Stimulated activated naive CD4-positive, alpha-beta T cell treated with Interleukin-2 at 50 U/mL for 16 hours (primary cell): ENCODE measurements at regions not wholly inside any gene's neighbourhood (a gene's known extent, or its start where the extent isn't known, plus 50 kb on each side); places are given as distances from the start of the nearest gene placed in this dataset.
"Not testable (repeated sequence)": the region's sequence is repeated elsewhere in the genome, so short reads cannot be mapped to it uniquely, and the experiment has no call there.

Source experiments
- DNase-seq: peaks from one replicate; lab custom pipeline; 2025; lab: John Stamatoyannopoulos, UW

DNA sequence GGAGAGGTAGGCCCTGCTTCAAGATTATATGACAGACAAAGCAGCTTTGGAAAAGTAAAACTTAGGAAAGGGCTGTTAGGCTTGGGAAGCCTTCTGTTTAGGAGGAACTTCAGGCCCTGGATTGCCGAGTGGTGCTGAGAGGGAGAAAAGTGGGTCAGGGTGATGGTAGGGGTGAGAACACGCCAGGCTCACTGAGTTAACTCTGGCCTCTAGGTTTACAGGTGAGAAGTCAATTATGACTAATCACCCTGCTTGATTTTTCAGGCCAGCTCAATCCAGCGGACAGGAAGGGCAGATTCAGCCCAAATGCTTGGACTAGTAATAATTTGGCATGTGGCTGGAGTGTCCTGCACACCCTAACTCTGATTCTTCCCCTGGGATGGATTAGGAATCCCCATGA is 365.1 kb upstream of the LMCD1 start:
- no peak for DNase-seq

DNA sequence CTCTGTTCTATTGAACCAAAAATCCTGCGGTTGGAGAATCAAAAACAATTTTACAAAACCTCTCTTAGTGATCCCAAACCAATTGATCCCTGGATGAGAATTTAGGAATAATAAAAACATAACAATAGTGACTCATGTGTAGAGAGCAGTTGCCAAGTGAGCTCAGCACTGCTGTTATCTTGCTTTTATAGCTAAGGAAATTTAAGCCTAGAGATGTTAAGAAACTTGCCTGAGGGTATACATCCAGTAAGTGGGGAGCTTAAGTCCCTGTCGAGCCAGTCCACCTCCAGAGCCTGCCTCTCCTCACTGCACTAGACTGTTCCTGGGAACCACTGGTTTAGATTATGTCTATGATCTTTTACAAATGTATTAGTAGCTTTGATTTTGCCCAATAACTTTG is 358.4 kb upstream of the LMCD1 start:
- DNase-seq = no peak

DNA sequence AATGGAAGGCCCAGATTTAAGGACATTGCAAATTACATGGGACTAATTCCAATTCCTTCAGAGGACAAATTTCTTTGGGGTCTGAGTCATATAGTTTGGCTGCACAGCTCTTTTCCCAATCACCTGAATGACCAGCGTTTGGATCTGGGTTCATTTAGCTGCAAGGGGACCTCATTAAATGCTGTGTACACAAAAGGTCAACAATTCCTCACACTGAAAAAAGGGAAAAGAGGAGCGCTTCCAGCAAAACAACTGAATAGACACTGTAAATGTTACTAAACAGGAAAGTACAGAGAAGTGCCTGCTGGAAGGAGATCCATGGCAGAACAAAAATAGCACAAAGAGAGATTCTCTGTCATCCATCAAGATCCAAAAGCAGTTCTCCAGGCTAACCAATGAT is 356.0 kb upstream of the LMCD1 start:
- DNase-seq = no peak

DNA sequence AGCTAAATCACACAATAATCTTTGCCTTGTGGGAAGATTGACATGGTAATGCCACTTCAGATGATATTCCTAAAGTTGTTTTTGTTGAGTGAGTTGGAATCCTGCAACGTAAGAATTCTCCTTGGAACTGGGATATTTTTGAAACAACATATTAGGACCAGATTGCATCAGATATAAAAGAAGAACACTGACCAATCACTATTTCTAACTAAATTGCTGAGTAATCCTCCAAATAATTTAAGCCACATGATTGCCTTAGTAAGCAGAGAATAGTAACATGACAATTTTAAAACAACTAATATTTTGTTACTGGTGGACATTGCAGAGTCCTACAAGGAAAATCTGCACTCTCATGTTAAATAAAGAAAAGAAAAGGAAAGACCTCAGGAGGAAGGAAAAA is 353.9 kb upstream of the LMCD1 start:
- no peak for DNase-seq

DNA sequence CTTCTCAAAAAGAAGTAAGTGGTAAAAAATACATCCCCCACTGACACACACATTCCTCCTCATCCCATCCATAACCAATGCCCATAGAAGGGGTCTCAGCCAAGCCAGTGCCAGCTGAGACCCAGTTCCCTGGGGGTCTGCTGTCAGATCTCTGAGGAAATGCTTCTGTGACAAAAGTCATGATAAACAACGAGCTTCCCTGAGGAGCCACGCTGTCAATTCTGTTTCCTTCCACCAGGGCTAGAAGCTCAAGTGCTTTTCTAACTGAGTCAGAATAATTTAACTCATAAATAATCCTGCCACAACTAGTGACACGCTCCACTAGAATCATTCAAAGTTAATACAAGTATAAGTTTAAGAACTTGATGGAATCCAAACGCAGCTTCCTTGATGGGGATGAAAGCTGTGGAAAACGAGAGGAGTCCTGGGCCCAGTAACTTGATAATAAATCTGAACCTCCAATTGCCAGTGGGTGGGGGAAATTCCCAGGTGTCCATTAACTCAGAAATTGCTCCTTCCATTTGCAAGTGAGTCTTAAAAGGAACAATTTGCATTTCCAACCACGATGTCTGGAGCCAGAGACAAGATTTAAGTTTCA is 348.7 kb upstream of the LMCD1 start:
- no peak for DNase-seq

DNA sequence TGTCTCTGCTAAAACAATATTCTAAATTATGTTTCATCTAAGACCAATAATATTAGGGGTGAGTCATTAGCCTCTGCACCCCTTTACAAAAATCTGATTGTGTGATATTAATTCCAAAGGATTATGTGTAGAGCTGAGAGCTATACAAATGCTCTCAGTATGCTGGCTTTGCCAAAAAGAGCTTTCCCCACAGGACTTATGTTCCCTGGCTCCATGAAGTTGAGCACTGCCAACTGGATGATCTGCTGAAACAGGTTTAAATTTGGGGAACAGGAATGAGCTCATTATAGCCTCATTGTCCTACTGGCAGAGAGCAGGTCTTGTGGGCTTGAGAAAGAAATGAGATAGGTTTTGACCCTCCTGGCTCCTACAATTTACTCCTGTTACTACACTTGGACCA is 347.8 kb upstream of the LMCD1 start:
- no peak for DNase-seq

DNA sequence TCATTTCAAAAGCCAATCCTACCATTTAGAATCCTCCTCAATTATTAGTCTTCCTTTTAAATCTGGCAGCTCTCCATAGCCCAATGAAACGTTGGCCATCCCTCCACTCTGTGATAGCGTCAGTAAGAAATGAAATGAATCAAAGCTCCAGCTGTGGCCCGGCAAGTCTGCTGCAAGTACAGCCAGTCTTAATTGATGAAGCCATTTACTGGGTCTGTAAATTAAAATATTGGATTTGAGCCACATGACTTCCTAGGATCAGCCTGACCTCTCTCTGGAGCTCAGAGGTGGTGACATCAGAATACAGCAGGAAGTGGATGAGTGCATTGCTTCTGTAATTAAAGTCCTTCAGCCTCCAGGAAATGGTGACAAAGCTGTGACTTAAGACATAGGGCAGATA is 347.0 kb upstream of the LMCD1 start:
- DNase-seq = no peak

DNA sequence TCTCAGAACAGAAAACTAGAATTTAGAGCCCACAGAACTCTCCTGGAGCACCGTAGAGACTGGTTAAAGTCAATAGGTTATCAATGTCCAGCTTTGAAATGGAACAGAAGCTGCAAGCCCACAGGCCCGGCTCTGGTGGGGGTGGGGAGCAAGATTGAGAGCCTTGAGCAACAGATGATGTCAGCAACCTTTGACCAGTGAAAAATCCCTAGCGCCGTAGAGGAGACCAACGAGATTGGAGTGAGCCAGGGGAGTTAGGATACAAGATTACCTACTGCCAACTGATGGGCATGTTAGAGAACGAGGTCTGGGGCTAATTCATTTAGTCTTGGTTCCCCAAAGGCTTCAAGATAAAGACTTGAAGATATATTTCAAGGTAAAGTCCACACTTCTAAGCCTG is 345.5 kb upstream of the LMCD1 start:
- no peak for DNase-seq

DNA sequence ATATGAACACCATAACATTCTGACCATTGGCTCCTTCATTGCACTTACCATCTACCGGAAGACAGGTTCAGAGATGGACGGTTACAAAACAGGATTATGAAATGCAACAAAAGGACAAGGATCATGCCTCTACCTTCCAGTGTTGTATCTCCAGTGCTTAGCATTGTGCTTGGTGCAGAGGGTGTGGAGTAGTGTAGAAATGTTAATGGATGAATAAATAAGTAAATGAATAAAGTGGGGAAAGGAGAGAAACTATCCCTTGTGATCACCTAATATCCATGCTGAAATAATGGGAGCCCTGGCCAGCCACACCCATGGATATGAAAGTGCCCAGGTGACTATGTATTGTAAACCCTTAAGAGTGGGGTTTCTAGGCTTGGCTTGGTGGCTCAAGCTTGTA is 344.8 kb upstream of the LMCD1 start:
- DNase-seq = no peak

DNA sequence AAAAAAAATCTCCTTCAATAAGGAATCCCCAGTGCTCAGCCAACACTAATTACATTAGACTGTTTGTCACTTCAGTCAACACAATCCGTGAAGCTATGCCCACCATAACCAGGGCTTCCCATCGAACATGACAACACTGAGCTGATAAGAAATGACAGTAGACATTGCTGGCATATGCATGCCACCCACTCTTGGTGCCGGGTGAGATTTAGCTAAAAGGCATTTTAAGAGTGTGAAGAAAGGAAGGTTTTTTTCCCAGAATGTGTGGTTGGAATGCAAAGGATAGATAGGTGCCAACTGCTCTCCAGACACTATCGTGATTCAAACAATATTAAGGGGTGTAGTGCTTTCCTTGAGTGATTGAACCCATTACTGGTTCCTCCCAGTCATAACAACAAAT is 344.0 kb upstream of the LMCD1 start:
- DNase-seq = no peak

DNA sequence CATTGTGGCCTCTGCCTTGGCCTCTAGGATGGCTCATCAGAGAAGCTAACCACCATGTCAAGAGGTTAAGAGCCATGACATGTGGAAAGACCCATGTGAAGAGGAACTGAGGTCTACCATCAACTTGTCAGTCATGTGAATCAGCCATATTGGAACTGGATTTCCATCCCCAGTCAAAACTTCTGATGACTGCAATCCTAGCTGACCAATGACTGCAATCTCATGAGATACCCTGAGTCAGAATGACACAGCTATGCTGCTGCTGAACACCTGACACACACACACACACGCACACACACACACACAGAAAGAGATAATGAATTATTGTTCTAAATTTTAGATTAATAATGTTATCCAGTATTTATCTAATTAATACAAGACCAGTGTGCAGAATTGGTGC is 337.5 kb upstream of the LMCD1 start:
- DNase-seq = no peak

DNA sequence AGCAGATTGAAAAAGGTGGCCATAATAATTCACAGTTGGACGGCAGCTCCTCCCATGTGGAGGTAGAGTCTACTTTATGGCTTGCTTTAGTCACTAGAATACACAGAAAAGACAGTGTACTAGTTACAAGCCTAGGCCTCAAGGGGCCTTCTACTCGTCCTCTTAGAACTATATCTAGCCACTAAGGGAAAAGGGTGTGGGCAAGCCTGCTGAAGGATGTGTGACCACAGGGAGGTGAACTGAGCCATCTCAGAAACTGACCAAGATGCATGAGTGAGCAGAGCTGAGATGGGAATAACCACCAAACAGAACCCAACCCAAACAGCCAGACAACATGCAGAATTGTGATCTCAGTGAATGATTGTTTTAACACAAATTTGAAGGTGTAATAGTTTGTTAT is 335.6 kb upstream of the LMCD1 start:
- no peak for DNase-seq

DNA sequence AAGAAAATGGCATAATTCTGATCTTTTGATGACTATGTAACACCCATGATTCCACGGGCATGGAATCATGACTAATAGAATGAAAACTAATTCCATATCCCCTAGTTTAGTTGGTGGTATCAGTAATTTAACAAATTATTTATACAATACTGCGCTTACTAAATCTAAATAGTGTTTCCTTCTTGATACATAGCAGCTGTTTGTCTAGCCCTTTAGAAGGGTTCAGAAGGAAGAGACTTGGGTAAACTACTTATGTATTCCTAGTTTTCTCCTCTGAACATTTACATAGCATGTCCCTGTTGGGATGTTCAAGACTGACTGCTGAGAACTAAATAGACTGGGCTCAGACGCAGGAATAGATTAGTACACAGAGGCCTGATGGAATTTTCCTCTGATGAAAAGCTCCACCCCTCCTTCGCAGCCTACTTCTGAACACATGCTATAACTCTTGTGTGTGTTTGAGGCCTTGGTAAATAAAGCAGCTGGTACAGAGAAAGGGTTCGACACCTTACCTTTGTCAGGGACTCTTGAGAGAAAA is 330.6 kb upstream of the LMCD1 start:
- no peak for DNase-seq

DNA sequence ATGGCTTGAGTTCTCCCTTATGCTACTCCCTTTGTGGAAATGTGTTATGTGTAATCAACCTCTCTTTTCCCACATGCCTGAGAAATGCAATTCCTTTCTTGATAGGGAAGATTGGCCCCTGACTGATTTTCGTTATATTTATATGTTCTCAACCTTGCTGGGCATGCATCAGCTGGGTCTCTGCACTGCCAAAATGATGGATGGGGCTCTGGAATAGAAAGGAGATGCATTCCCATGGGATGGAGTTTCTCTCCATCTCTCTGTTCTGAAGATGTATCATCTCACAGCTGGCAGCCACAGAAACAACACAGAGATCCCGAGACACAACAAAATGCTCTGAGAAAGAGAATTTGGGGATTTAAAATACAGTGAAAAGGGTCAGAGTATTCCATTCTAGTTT is 327.7 kb upstream of the LMCD1 start:
- DNase-seq = no peak

DNA sequence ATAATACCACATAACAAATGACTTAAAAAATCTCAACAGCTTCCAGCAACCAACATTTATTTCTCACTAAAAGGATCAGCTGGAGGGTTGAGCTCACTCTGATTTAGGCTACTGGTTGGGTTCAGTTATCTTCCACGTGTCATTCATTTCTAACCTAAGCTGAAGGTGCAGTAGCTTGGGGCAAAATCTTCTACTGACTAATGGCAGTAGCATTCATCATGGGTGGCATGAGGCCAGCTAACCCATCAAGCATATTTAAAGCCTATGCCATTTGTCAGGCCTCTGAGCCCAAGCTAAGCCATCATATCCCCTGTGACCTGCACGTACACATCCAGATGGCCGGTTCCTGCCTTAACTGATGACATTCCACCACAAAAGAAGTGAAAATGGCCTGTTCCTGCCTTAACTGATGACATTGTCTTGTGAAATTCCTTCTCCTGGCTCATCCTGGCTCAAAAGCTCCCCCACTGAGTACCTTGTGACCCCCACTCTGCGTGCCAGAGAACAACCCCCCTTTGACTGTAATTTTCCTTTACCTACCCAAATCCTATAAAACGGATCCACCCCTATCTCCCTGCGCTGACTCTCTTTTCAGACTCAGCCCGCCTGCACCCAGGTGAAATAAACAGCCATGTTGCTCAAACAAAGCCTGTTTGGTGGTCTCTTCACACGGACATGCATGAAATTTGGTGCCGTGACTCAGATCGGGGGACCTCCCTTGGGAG is 324.7 kb upstream of the LMCD1 start:
- not testable (repeated sequence) for DNase-seq

DNA sequence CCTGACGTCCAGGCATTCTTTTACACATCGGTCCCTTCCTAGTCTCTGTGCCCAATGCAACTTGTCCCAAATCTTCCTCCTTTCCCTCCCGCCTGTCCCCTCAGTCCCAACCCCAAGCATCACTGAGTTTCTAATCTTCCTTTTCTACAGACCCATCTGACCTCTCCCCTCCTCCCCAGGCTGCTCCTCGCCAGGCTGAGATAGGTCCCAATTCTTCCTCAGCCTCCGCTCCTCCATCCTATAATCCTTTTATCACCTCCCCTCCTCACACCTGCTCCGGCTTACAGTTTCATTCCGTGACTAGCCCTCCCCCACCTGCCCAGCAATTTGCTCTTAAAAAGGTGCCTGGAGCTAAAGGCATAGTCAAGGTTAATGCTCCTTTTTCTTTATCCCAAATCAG is 323.1 kb upstream of the LMCD1 start:
- not testable (repeated sequence) for DNase-seq

DNA sequence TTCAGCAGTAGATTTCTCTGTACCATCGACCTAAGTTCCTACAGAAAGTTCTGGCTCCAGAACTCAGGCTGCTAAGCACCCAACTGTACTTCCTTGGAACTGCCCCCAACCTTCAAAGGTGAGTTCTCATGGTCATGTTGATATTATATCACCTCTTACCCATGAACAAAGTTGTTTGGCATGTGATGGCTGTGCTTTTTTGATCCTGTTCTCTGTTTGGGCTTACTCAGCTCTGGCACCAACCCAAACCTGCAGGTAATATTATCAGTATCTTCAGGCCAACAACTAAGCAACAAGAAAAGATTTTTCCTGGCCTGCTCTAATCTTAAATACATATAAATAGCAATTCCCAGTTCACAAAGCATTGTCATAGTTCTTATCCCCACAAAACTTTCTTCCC is 318.7 kb upstream of the LMCD1 start:
- DNase-seq = no peak

DNA sequence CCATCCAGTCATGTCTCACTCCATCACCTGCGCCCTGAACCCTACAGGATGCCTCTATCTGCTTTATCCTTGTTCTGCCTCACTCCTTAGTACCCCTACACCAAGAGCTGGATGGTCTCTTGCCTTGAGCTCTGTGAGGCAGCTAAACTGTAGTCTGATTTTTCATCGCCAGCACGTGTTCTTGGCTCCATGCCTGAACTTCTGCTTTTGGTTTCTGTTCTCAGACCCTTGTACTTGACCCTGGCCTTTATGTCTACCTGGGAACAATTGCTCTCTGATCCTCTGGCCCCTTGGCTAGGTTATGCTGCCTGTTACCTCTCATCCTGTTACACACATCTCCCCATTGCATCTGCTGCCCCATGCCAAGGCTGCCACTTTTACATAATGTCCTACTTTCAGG is 318.0 kb upstream of the LMCD1 start:
- no peak for DNase-seq

DNA sequence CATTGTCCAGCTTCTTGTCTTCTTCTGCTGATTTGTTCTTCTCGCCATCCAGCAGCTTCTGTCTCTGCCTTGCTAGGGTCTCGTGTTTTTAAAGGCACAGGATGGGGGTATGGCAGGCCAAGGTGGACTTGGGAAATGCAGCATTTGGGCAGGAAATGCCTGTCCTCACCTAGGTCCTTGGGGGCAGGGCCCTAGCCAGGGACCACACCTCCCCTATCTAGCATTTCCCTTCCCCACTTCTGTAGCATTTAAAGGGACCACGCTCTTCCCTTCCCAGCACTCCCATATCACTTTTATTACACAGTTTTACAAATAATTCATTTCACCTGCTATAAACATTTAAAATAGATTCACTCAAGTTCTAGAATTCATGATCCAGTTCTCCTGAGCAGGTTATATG is 315.4 kb upstream of the LMCD1 start:
- no peak for DNase-seq

DNA sequence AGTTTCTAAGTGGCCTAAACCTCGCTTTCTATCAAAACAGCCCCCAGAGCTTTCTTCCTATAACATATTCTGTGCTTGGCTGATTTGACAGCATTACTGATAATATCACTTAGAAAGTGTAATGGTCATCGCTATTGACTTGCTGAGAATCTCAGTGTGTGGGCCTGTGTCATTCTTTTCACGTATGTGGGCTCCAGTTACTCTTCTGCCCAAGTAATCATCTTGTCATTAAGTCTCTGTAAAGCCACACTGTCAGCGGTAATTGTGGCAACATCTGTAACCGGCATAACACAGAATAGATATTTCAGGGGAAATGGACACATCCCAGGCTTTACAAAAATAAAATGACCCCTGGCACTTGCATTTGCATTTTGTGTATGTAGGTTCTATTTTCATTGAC is 313.6 kb upstream of the LMCD1 start:
- no peak for DNase-seq

DNA sequence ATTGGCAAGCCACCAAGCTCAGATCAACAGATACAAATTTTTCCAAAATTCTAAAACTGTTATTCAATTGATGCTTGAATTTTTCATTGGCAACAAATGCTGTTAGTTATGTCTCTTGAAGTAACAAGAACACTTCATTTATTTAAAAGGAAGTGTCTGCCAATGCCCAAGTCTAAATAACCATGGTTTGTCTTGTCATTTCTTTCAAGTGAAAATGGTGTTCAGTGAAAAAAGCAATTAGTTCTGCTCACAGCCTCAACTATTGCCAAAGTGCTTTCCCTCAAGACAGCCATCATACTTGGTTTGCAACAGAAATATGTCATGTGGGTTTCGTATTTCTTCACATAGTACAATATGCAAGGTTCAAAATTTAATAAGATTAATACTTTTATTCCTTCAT is 312.6 kb upstream of the LMCD1 start:
- no peak for DNase-seq

DNA sequence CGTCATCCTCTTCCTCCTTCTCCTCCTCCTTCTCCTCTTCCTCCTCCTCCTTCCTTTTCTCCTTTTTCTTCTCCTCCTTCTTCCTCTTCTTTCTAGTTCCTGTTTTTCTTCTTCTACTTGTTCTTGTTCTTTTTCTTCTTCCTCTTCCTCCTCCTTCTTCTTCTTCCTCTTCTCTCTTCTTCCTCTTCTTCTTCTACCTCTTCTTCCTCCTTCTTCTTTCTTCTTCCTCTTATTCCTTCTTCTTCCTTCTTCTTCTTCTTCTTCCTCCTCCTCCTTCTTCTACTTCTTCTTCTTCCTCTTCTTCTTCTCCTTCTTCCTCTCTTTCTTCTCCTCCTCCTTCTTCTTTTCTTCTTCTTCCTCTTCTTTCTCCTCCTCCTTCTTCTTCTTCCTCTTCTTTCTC is 310.2 kb upstream of the LMCD1 start:
- no peak for DNase-seq

DNA sequence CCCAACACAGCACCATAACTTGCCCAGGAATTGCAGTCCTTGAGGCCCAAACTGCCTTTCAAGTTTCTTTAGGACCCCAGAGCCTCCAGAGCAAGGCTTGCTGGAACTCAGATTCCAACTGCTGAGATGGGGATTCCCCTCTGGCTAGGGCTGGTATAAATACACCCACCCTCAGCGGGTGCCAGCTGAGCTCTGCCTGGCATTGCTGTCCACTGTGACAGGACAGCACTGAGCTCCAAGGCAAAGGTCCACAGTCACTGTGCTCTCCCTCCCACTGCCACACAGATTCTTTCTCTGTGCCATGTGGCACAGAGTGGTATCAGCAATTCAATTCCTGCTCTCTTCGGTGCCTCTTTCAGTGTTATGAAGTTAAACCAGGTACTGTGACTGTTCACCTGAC is 304.2 kb upstream of the LMCD1 start:
- DNase-seq = no peak

DNA sequence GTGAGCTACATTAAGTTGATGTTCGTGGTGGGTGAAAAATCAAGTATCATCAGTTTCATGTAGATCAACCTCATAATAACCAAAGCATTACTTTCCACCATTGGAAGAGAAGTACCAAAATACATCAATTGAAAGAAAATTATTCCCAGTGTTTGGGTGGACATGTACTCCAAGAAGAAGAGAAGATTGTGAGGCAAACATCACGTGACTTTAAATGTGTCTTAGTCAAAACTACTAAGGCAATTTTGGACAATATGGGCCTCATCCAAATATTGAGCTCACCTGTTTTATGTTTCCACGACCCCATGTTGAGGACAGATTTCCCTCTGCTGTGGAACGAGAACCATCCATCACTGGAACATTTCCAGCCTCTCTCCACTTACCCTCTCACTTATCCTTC is 303.0 kb upstream of the LMCD1 start:
- DNase-seq = no peak
